Stomach (tissue), 4 donors: ENCODE measurements at regions not wholly inside any gene's neighbourhood (a gene's known extent, or its start where the extent isn't known, plus 50 kb on each side); places are given as distances from the start of the nearest gene placed in this dataset.

Experiments
- CTCF ChIP-seq, 7 experiments: fragments of 450-650 bp in 4 of 7; fragments of 200-600 bp in 3 of 7; sonication (generic) in 3 of 7; IDR thresholded peaks; one replicate each; pipeline ENCODE4 v1.5.1; 2016 to 2019; ENCODE audit warnings: antibody characterized with exemption in 7 of 7, control low read depth in 2 of 7, mild to moderate bottlenecking in 1 of 7
- EP300 ChIP-seq: sonication (generic); formaldehyde crosslinking; IDR thresholded peaks from one replicate; pipeline ENCODE4 v1.6.1; 2017; ENCODE audit warnings: antibody characterized with exemption
- POLR2A ChIP-seq, 4 donors: fragments of 450-650 bp; IDR thresholded peaks; one replicate each; pipeline ENCODE4 v1.6.1; 2016; ENCODE audit warnings: antibody characterized with exemption in 4 of 4, control low read depth in 2 of 4, mild to moderate bottlenecking in 1 of 4, moderate library complexity in 1 of 4

GRCh38 chr7:55272328-55272727 is 92.8 kb upstream of the LANCL2 start:
- TF ChIP-seq CTCF (IDR thresholded peaks at IDR 0.05) (no peak), EP300 (no peak), POLR2A (IDR thresholded peaks at IDR 0.05) (no peak)
